ENCODE measurements at regions not wholly inside any gene's neighbourhood (a gene's known extent, or its start where the extent isn't known, plus 50 kb on each side); places are given as distances from the start of the nearest gene placed in this dataset.

DNA sequence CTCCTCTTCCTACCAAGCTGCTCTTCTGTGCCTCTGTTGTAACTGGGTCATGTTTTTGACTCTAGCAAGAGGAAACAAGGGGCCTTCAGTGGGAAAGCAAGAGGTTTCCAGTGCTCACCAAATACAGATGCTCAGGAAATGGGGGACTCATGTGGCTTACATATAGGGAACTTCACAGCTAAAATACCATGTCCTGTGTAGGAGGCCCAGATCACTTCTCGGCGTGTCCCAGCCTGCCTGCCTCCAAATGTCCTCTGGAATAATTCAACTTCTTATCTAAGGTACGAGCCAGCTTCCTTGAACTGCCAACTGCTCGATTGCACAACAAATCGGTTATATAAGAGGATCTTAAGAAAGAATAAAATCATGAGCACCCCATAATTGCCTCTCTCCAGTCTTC lies 161.3 kb downstream of the KIT start:
- no peak for DNase-seq
- H3K36me3 Mint-ChIP-seq (ENCODE audit: low read depth): no peaks in the 10 kb centered on the region
- peaks cover 3% of the 10 kb centered on the region for H3K9me3 Mint-ChIP-seq
- no peak overlapping the region for H3K4me3 Mint-ChIP-seq
- Histone ChIP-seq H3K27me3 (ENCODE audit: control insufficient read depth, insufficient read depth, low read length, poor library complexity, severe bottlenecking) (no peaks in the 10 kb centered on the region), H3K27ac (ENCODE audit: low read depth, low read length) (no peak overlapping the region), H3K9me3 (ENCODE audit: control insufficient read depth, low read length) (peaks cover 7% of the 10 kb centered on the region), H3K9ac (ENCODE audit: extremely low read depth, low read length, poor library complexity, severe bottlenecking) (no peak overlapping the region), H3K36me3 (ENCODE audit: control insufficient read depth, insufficient read depth, low read length) (no peaks in the 10 kb centered on the region), H3K4me3 (ENCODE audit: low read length) (no peak overlapping the region), H3K4me1 (ENCODE audit: control insufficient read depth, insufficient read depth, low read length) (no peaks in the 10 kb centered on the region)
- H3K27ac Mint-ChIP-seq: no peak overlapping the region
- H3K27me3 Mint-ChIP-seq (ENCODE audit: insufficient read depth): no peaks in the 10 kb centered on the region
- TF ChIP-seq, protein P1, sequence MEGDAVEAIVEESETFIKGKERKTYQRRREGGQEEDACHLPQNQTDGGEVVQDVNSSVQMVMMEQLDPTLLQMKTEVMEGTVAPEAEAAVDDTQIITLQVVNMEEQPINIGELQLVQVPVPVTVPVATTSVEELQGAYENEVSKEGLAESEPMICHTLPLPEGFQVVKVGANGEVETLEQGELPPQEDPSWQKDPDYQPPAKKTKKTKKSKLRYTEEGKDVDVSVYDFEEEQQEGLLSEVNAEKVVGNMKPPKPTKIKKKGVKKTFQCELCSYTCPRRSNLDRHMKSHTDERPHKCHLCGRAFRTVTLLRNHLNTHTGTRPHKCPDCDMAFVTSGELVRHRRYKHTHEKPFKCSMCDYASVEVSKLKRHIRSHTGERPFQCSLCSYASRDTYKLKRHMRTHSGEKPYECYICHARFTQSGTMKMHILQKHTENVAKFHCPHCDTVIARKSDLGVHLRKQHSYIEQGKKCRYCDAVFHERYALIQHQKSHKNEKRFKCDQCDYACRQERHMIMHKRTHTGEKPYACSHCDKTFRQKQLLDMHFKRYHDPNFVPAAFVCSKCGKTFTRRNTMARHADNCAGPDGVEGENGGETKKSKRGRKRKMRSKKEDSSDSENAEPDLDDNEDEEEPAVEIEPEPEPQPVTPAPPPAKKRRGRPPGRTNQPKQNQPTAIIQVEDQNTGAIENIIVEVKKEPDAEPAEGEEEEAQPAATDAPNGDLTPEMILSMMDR (conservative IDR thresholded peaks at IDR 0.05): no peak
- WGBS, 2 experiments (ENCODE audit: insufficient coverage in 1 of 2, insufficient read length in 1 of 2): 95 to 100% methylated on average over 2 to 5 of the region's 5 CpGs
- H3K4me1 Mint-ChIP-seq: peaks cover 5% of the 10 kb centered on the region

DNA sequence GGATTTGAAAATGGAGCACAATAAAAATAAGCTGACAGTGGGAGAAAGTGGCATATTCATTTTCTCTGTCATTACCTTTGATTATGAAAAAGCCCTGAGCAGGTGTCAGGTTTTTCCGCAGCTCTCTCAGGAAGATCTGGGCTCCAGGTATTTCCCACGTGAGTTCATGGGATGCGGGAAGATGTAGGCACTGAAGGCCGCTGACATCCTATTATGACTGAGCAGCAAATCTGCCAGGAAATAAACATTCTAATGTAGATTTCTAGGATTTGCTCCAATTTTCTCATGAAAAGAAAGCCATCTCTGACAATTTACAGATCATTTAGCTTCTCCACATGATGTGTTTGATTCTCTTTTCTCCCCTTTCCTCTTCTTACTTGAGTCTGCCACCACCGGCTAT lies 160.7 kb downstream of the KIT start:
- Mint-ChIP-seq H3K27ac (no peak overlapping the region), H3K4me3 (no peak overlapping the region), H3K27me3 (ENCODE audit: insufficient read depth) (no peaks in the 10 kb centered on the region), H3K9me3 (peaks cover 3% of the 10 kb centered on the region), H3K4me1 (peaks cover 5% of the 10 kb centered on the region), H3K36me3 (ENCODE audit: low read depth) (no peaks in the 10 kb centered on the region)
- H3K27me3 ChIP-seq (ENCODE audit: control insufficient read depth, insufficient read depth, low read length, poor library complexity, severe bottlenecking): no peaks in the 10 kb centered on the region
- H3K9me3 ChIP-seq (ENCODE audit: control insufficient read depth, low read length): peaks cover 7% of the 10 kb centered on the region
- no peak overlapping the region for H3K9ac ChIP-seq (ENCODE audit: extremely low read depth, low read length, poor library complexity, severe bottlenecking)
- no peak overlapping the region for H3K27ac ChIP-seq (ENCODE audit: low read depth, low read length)
- H3K4me1 ChIP-seq (ENCODE audit: control insufficient read depth, insufficient read depth, low read length): no peaks in the 10 kb centered on the region
- H3K4me3 ChIP-seq (ENCODE audit: low read length): no peak overlapping the region
- 88 to 94% methylated on average over 4 of the region's 5 CpGs for WGBS, 2 experiments (ENCODE audit: insufficient coverage in 1 of 2, insufficient read length in 1 of 2)
- TF ChIP-seq, protein P1 (conservative IDR thresholded peaks at IDR 0.05): no peak
- DNase-seq: no peak
- H3K36me3 ChIP-seq (ENCODE audit: control insufficient read depth, insufficient read depth, low read length): no peaks in the 10 kb centered on the region

DNA sequence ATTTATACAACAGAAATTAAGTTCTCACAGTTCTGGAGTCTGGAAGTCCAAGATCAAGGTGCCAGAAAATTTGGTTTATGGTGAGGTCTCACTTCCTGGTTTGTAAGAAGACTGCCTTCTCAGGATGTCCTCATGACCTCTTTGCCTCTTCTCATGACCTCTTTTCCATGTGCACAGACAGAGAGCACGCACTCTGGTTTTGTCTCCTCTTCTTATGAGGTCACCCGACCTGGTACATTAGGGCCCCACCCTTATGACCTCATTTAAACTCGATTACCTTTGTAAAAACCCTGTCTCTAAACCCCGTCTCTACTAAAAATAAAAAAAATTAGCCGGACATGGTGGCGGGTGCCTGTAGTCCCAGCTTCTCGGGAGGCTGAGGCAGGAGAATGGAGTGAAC lies 155.9 kb downstream of the KIT start:
- Histone ChIP-seq H3K36me3 (ENCODE audit: control insufficient read depth, insufficient read depth, low read length) (no peaks in the 10 kb centered on the region), H3K9me3 (ENCODE audit: control insufficient read depth, low read length) (peaks cover 7% of the 10 kb centered on the region), H3K9ac (ENCODE audit: extremely low read depth, low read length, poor library complexity, severe bottlenecking) (no peak overlapping the region), H3K27me3 (ENCODE audit: control insufficient read depth, insufficient read depth, low read length, poor library complexity, severe bottlenecking) (no peaks in the 10 kb centered on the region), H3K4me1 (ENCODE audit: control insufficient read depth, insufficient read depth, low read length) (no peaks in the 10 kb centered on the region), H3K27ac (ENCODE audit: low read depth, low read length) (no peak overlapping the region), H3K4me3 (ENCODE audit: low read length) (no peak overlapping the region)
- Mint-ChIP-seq H3K9me3 (peaks cover 22% of the 10 kb centered on the region), H3K4me1 (peaks cover 5% of the 10 kb centered on the region), H3K27ac (no peak overlapping the region), H3K36me3 (ENCODE audit: low read depth) (no peaks in the 10 kb centered on the region), H3K4me3 (no peak overlapping the region), H3K27me3 (ENCODE audit: insufficient read depth) (no peaks in the 10 kb centered on the region)
- TF ChIP-seq, protein P1 (conservative IDR thresholded peaks at IDR 0.05): no peak
- DNase-seq: no peak
- 86 to 94% methylated on average over 6 to 7 of the region's 7 CpGs for WGBS, 2 experiments (ENCODE audit: insufficient coverage in 1 of 2, insufficient read length in 1 of 2)

All from endodermal cell (in vitro differentiated cells).